DND-41 (cell line): ENCODE measurements at regions not wholly inside any gene's neighbourhood (a gene's known extent, or its start where the extent isn't known, plus 50 kb on each side); places are given as distances from the start of the nearest gene placed in this dataset.

ENCODE experiments used
- ATAC-seq: fragments of 200-7000 bp; cut with Tn5 transposase; 3 replicates; pipeline ENCODE4 v1.9.1; 2021; ENCODE audit warnings: low read depth; ENCODE audit not compliant: insufficient read depth
- DNase-seq: peaks from one replicate; pipeline ENCODE4 v3.0.0-alpha.2; 2020
- H2AFZ ChIP-seq: 2 replicates; pipeline ENCODE4 v1.6.0; 2012; ENCODE audit warnings: low read depth, low read length
- H3K27ac ChIP-seq: 2 replicates; pipeline ENCODE4 v1.5.1; 2012; ENCODE audit warnings: low read length, inconsistent platforms
- H3K27me3 ChIP-seq: fragments of 200-600 bp; sonication (generic); 2 replicates; pipeline ENCODE4 v1.6.0; 2012; ENCODE audit warnings: low read length, mild to moderate bottlenecking, inconsistent platforms; ENCODE audit not compliant: insufficient read depth, poor library complexity
- H3K36me3 ChIP-seq: 2 replicates; pipeline ENCODE4 v1.5.1; 2012; ENCODE audit warnings: low read length, inconsistent platforms; ENCODE audit not compliant: insufficient read depth
- H3K4me1 ChIP-seq: 2 replicates; pipeline ENCODE4 v1.5.1; 2012; ENCODE audit warnings: mild to moderate bottlenecking, low read length; ENCODE audit not compliant: insufficient read depth
- H3K4me2 ChIP-seq: 2 replicates; pipeline ENCODE4 v1.6.0; 2012; ENCODE audit warnings: mild to moderate bottlenecking, moderate library complexity, low read length, inconsistent platforms; ENCODE audit not compliant: insufficient read depth
- H3K4me3 ChIP-seq, 2 experiments: fragments of 200-600 bp in 1 of 2; shearing (Covaris generic) in 1 of 2; 2 replicates each; pipeline ENCODE4 v1.5.1; 2012 to 2016; ENCODE audit warnings: inconsistent platforms in 2 of 2, low read length in 2 of 2, mild to moderate bottlenecking in 2 of 2, low read depth in 1 of 2, moderate library complexity in 1 of 2
- H3K79me2 ChIP-seq: 2 replicates; pipeline ENCODE4 v1.6.0; 2012; ENCODE audit warnings: low read length, inconsistent platforms; ENCODE audit not compliant: insufficient read depth
- H3K9ac ChIP-seq: 2 replicates; pipeline ENCODE4 v1.6.0; 2012; ENCODE audit warnings: low read depth, mild to moderate bottlenecking, inconsistent platforms, low read length, moderate library complexity
- H3K9me3 ChIP-seq: 2 replicates; pipeline ENCODE4 v1.5.1; 2012; ENCODE audit warnings: low read length, moderate library complexity, mild to moderate bottlenecking, inconsistent platforms; ENCODE audit not compliant: insufficient read depth, severe bottlenecking
- H4K20me1 ChIP-seq: 2 replicates; pipeline ENCODE4 v1.6.0; 2012; ENCODE audit warnings: low read length; ENCODE audit not compliant: insufficient read depth
- EZH2 ChIP-seq: IDR thresholded peaks from 3 replicates; pipeline ENCODE4 v1.6.1; 2012; ENCODE audit warnings: borderline replicate concordance, low read depth, mild to moderate bottlenecking, moderate library complexity, low read length, inconsistent platforms; ENCODE audit not compliant: severe bottlenecking
- TF ChIP-seq, protein P1 (sequence below): IDR thresholded peaks from 2 replicates; pipeline ENCODE4 v1.5.1; 2012; ENCODE audit warnings: borderline replicate concordance, low read length, moderate library complexity, mild to moderate bottlenecking; ENCODE audit not compliant: poor library complexity, severe bottlenecking; ENCODE audit errors: extremely low read depth

DNA sequence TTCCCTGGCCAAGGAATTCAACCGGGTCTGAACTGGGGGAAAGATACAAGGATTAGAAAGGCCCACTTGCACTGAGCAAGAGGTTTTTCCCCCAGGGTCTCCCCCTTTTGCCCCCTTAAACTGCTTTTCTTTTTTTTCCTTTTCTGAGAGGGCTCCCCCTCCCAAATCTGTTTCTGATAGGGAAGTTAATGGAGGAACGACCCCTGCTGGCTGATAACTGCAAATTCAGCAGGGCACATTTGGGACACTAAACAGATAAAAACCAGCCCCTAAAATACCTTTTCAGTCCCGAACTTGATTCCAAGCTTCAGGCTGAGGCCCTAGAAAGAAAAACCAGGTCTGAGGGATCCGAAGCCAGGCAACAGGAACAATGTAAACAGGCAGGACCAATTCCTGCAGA is 1012.4 kb upstream of the CRIM1 start:
- no peak for DNase-seq
- Histone ChIP-seq H3K4me2 (no peak overlapping the region), H3K27me3 (no peaks in the 10 kb centered on the region), H2AFZ (no peak overlapping the region), H3K27ac (no peak overlapping the region), H3K9me3 (no peaks in the 10 kb centered on the region), H3K9ac (no peak overlapping the region), H4K20me1 (no peaks in the 10 kb centered on the region), H3K36me3 (no peaks in the 10 kb centered on the region), H3K79me2 (no peaks in the 10 kb centered on the region), H3K4me3 (no peak overlapping the region), H3K4me1 (no peaks in the 10 kb centered on the region)
- no peak for TF ChIP-seq EZH2
- TF ChIP-seq, protein P1, sequence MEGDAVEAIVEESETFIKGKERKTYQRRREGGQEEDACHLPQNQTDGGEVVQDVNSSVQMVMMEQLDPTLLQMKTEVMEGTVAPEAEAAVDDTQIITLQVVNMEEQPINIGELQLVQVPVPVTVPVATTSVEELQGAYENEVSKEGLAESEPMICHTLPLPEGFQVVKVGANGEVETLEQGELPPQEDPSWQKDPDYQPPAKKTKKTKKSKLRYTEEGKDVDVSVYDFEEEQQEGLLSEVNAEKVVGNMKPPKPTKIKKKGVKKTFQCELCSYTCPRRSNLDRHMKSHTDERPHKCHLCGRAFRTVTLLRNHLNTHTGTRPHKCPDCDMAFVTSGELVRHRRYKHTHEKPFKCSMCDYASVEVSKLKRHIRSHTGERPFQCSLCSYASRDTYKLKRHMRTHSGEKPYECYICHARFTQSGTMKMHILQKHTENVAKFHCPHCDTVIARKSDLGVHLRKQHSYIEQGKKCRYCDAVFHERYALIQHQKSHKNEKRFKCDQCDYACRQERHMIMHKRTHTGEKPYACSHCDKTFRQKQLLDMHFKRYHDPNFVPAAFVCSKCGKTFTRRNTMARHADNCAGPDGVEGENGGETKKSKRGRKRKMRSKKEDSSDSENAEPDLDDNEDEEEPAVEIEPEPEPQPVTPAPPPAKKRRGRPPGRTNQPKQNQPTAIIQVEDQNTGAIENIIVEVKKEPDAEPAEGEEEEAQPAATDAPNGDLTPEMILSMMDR = peak; percentile 40
- ATAC-seq = no peak

DNA sequence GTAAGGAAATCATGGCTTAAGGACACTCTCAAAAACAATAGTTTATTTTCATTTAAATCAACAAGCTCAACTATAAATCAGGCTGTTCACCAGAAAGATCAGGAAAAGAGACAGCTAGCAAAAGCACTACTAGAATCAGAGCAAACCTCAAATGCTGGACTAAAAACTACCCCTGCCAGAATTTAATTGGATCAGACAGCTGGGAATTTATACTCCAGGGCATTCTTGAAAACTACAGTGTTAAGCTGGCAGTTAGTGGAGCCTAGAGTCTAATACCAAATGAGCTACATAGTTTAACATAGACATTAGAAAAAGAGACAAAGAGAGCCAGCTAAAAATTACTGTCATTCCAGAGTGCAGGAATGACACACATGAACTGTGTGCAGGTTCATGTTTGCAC is 1016.4 kb upstream of the CRIM1 start:
- Histone ChIP-seq H3K27ac (no peak overlapping the region), H3K79me2 (no peaks in the 10 kb centered on the region), H4K20me1 (no peaks in the 10 kb centered on the region), H3K4me2 (no peak overlapping the region), H2AFZ (no peak overlapping the region), H3K4me1 (no peaks in the 10 kb centered on the region), H3K9me3 (no peaks in the 10 kb centered on the region), H3K4me3 (no peak overlapping the region), H3K27me3 (no peaks in the 10 kb centered on the region), H3K36me3 (no peaks in the 10 kb centered on the region), H3K9ac (no peak overlapping the region)
- TF ChIP-seq, protein P1 = no peak
- no peak for TF ChIP-seq EZH2
- DNase-seq (no peak), ATAC-seq (no peak)

DNA sequence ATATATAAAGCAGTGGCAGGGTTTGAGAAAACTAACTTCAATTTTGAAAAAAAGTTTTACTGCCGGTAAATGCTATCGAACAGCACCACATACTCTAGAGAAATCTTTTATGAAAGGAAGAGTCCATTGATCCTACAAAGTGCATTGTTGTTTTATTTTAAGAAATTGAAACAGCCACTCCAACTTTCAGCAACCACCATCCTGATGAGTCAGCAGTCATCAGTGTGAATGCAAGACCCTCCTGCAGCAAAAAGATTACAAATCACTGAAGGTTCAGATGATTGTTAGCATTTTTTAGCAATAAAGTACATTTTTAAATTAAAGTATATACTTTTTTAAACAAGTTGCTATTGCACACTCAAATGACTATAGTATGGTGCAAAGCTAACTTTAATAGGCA is 1017.7 kb upstream of the CRIM1 start:
- no peak overlapping the region for H3K4me3 ChIP-seq
- H3K9me3 ChIP-seq = no peaks in the 10 kb centered on the region
- no peaks in the 10 kb centered on the region for H3K79me2 ChIP-seq
- no peaks in the 10 kb centered on the region for H3K4me1 ChIP-seq
- DNase-seq (no peak), ATAC-seq (no peak)
- TF ChIP-seq, protein P1 = no peak
- TF ChIP-seq EZH2 = no peak
- H3K36me3 ChIP-seq = no peaks in the 10 kb centered on the region
- no peak overlapping the region for H2AFZ ChIP-seq
- H3K27me3 ChIP-seq = no peaks in the 10 kb centered on the region
- H4K20me1 ChIP-seq = no peaks in the 10 kb centered on the region
- H3K4me2 ChIP-seq = no peak overlapping the region
- no peak overlapping the region for H3K27ac ChIP-seq
- no peak overlapping the region for H3K9ac ChIP-seq

DNA sequence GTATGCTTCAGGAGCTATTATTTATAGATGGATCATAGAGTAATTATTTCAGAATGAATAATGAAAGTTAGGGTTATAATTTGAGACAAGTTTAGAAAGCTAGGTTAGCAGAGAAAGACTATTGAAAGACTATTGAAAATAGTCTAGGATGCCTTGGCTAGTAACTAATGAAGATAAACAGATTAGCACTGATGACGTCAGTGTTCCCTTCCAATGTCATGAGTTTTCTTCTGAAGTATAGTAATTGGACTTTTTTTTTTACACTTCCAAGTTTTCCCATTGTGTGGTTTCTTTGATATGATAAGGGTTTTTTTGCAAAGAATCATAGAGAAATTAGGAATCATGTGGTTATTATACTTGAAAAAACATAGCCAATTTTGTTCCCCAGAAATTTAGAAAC is 1041.5 kb upstream of the CRIM1 start:
- no peaks in the 10 kb centered on the region for H3K79me2 ChIP-seq
- no peak overlapping the region for H3K27ac ChIP-seq
- H3K4me1 ChIP-seq = no peaks in the 10 kb centered on the region
- H3K4me3 ChIP-seq = no peak overlapping the region
- no peak overlapping the region for H3K4me2 ChIP-seq
- no peak overlapping the region for H2AFZ ChIP-seq
- H4K20me1 ChIP-seq = no peaks in the 10 kb centered on the region
- ATAC-seq (no peak), DNase-seq (no peak)
- H3K27me3 ChIP-seq = no peaks in the 10 kb centered on the region
- no peaks in the 10 kb centered on the region for H3K36me3 ChIP-seq
- no peak for TF ChIP-seq EZH2
- TF ChIP-seq, protein P1 = no peak
- no peak overlapping the region for H3K9ac ChIP-seq
- no peaks in the 10 kb centered on the region for H3K9me3 ChIP-seq
